ENCODE measurements at regions not wholly inside any gene's neighbourhood (a gene's known extent, or its start where the extent isn't known, plus 50 kb on each side); places are given as distances from the start of the nearest gene placed in this dataset.

GRCh38 chr14:38490273-38490672 is 234.4 kb upstream of the CLEC14A start (continued):
- no peak for TF ChIP-seq BCLAF1 (IDR thresholded peaks at IDR 0.05)
- TF ChIP-seq MTA1 (CRISPR knock-in tag; IDR thresholded peaks at IDR 0.05; ENCODE audit: borderline replicate concordance): no peak
- TF ChIP-seq CBFB (CRISPR knock-in tag; IDR thresholded peaks at IDR 0.05): no peak

GRCh38 chr14:38485026-38485425 is 229.1 kb upstream of the CLEC14A start:
- no TSS peak for BruUV-seq (replicated peaks)
- POLR2A ChIA-PET: no interaction called here
- no peak for TF ChIP-seq TEF (CRISPR knock-in tag; IDR thresholded peaks at IDR 0.05)
- no peak for TF ChIP-seq ZBTB26 (CRISPR knock-in tag; IDR thresholded peaks at IDR 0.05; ENCODE audit: borderline replicate concordance)
- no peak for TF ChIP-seq MTA1 (CRISPR knock-in tag; IDR thresholded peaks at IDR 0.05; ENCODE audit: borderline replicate concordance)
- TF ChIP-seq AKNA (CRISPR knock-in tag; IDR thresholded peaks at IDR 0.05; ENCODE audit: borderline replicate concordance): no peak
- no peak for TF ChIP-seq ZNF674 (CRISPR knock-in tag; IDR thresholded peaks at IDR 0.05; ENCODE audit: low read depth)
- no peak for TF ChIP-seq ZNF891 (CRISPR knock-in tag; IDR thresholded peaks at IDR 0.05)
- TF ChIP-seq PRMT3 (CRISPR knock-in tag; IDR thresholded peaks at IDR 0.05; ENCODE audit: borderline replicate concordance, low read depth): no peak
- TF ChIP-seq ATF4 (CRISPR knock-in tag; IDR thresholded peaks at IDR 0.05): no peak
- no peak for TF ChIP-seq GFI1 (CRISPR knock-in tag; IDR thresholded peaks at IDR 0.05; ENCODE audit: borderline replicate concordance)
- no peak for TF ChIP-seq KAT7 (CRISPR knock-in tag; IDR thresholded peaks at IDR 0.05; ENCODE audit: borderline replicate concordance)
- TF ChIP-seq ZNF274 (CRISPR knock-in tag; IDR thresholded peaks at IDR 0.05): no peak

More at GRCh38 chr14:38485026-38485425, 229.1 kb upstream of the CLEC14A start:
- ATAC-seq (no peak), DNase-seq (ENCODE audit: low spot score) (no peak), FAIRE-seq (no peak)
- H3K27ac ChIP-seq (ENCODE audit: extremely low read length, insufficient read depth, low read length): no peak overlapping the region
- H3K9me3 ChIP-seq (ENCODE audit: low read length): peaks cover 74% of the 10 kb centered on the region
- H4K20me1 ChIP-seq (ENCODE audit: insufficient read depth, low read length): no peaks in the 10 kb centered on the region
- H3K27me3 ChIP-seq (ENCODE audit: control insufficient read depth in 1 of 2, insufficient read depth in 2 of 2, low read length in 2 of 2): no peaks in the 10 kb centered on the region
- H2AFZ ChIP-seq (ENCODE audit: low read length): no peak overlapping the region
- 11% methylated on average over 2 of the region's 2 CpGs for WGBS (ENCODE audit: low lambda C conversion rate)
- in situ Hi-C loops (cut with HindIII; ENCODE audit: extremely low pct_ligation_motif_present, low pct_unique_long_range_greater_than_20kb): no loop called here
- H3K4me1 ChIP-seq (ENCODE audit: insufficient read depth, low read length): no peaks in the 10 kb centered on the region
- no peak overlapping the region for H3K9ac ChIP-seq (ENCODE audit: insufficient read depth, low read depth, low read length)
- intact Hi-C loops (cut with micrococcal nuclease; ENCODE audit: unreplicated experiment): no loop called here
- H3K4me3 ChIP-seq (replicated peaks in 1 of 3; ENCODE audit: insufficient read depth in 1 of 3, low read depth in 2 of 3, low read length in 3 of 3): no peak overlapping the region
- CTCF ChIA-PET (ENCODE audit: low intra/inter-chr PET ratio, low total read pairs): no interaction called here
- no peaks in the 10 kb centered on the region for H3K36me3 ChIP-seq (replicated peaks in 1 of 2; ENCODE audit: control insufficient read depth in 1 of 2, insufficient read depth in 2 of 2, low read length in 2 of 2)
- no peaks in the 10 kb centered on the region for H3K79me2 ChIP-seq (ENCODE audit: insufficient read depth, low read length)
- H3K4me2 ChIP-seq (ENCODE audit: low read depth, low read length): no peak overlapping the region

Measured in HepG2 (cell line).